HG03025 (cell line): ENCODE measurements at regions not wholly inside any gene's neighbourhood (a gene's known extent, or its start where the extent isn't known, plus 50 kb on each side); places are given as distances from the start of the nearest gene placed in this dataset.
"Not testable (repeated sequence)": the region's sequence is repeated elsewhere in the genome, so short reads cannot be mapped to it uniquely, and the experiment has no call there.

Experiments used
- ATAC-seq: cut with Tn5 transposase; IDR thresholded peaks from one replicate; pipeline ENCODE4 v1.9.1; 2021; ENCODE audit warnings: mild to moderate bottlenecking, moderate library complexity; ENCODE audit not compliant: unreplicated experiment, low FRiP score

GRCh38 chr6:142016666-142017065 lies 116.1 kb upstream of the GJE1 start:
- not testable (repeated sequence) for ATAC-seq

GRCh38 chr6:142015463-142015862 lies 117.3 kb upstream of the GJE1 start:
- not testable (repeated sequence) for ATAC-seq

- no peak for ATAC-seq
Observed at GRCh38 chr6:142015011-142015410, 117.7 kb upstream of the GJE1 start.

- no peak for ATAC-seq
Observed at GRCh38 chr6:142014515-142014914, 118.2 kb upstream of the GJE1 start.

GRCh38 chr6:142013875-142014495 lies 118.7 kb upstream of the GJE1 start:
- no peak for ATAC-seq

- no peak for ATAC-seq
Observed at GRCh38 chr6:142013287-142013686, 119.4 kb upstream of the GJE1 start.

- no peak for ATAC-seq
Observed at GRCh38 chr6:142011775-142012174, 121.0 kb upstream of the GJE1 start.

- no peak for ATAC-seq
Observed at GRCh38 chr6:142011156-142011555, 121.6 kb upstream of the GJE1 start.

GRCh38 chr6:142009647-142010046 lies 123.1 kb upstream of the GJE1 start:
- no peak for ATAC-seq

- no peak for ATAC-seq
Observed at GRCh38 chr6:142008781-142009180, 123.9 kb upstream of the GJE1 start.

GRCh38 chr6:142008016-142008735 lies 124.5 kb upstream of the GJE1 start:
- no peak for ATAC-seq

GRCh38 chr6:142005021-142005420 lies 127.7 kb upstream of the GJE1 start:
- ATAC-seq: no peak

GRCh38 chr6:142002825-142003405 lies 129.8 kb upstream of the GJE1 start:
- ATAC-seq: no peak

GRCh38 chr6:141996823-141997222 lies 135.9 kb upstream of the GJE1 start:
- ATAC-seq: no peak

- no peak for ATAC-seq
Observed at GRCh38 chr6:141992109-141992508, 140.6 kb upstream of the GJE1 start.

GRCh38 chr6:141990840-141991239 lies 141.9 kb upstream of the GJE1 start:
- ATAC-seq: no peak

GRCh38 chr6:141989706-141989959 lies 143.1 kb upstream of the GJE1 start:
- ATAC-seq: no peak

GRCh38 chr6:141988954-141989705 lies 143.6 kb upstream of the GJE1 start:
- peak; percentile 80 for ATAC-seq

GRCh38 chr6:141988327-141988726 lies 144.4 kb upstream of the GJE1 start:
- no peak for ATAC-seq

- ATAC-seq: no peak
Observed at GRCh38 chr6:141986457-141986856, 146.3 kb upstream of the GJE1 start.

GRCh38 chr6:141981190-141981589 lies 151.5 kb upstream of the GJE1 start:
- ATAC-seq: no peak
